GM20431 (cell line): ENCODE measurements at regions not wholly inside any gene's neighbourhood (a gene's known extent, or its start where the extent isn't known, plus 50 kb on each side); places are given as distances from the start of the nearest gene placed in this dataset.

Experiments
- in situ Hi-C: fragments of 300-500 bp; cut with MseI, MboI; formaldehyde crosslinking; loops from one replicate; pipeline ENCODE4 v1.15.0; 2020; ENCODE audit warnings: low sequenced_read_pairs; ENCODE audit not compliant: unreplicated experiment

DNA sequence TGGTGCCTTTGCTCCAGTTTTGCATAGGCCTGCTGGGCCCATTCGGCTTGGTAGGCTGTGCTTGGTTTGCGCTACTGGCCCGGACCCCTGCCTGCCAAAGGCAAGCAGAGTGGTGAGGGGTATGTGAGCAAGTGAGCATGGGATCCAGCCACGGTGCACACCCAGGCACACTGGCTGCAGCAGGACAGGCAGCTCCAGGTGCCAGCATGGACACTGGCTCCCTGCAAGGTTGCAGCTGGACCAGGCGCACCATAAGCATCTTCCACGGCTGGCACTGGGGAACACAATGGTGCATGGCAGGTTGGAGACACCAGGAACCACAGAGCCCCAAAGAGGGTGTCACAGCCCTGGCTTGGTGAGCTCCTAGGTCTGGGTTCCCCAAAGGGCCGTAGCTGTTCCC is 693.5 kb upstream of the PTBP2 start:
- in situ Hi-C loops: no loop called here

DNA sequence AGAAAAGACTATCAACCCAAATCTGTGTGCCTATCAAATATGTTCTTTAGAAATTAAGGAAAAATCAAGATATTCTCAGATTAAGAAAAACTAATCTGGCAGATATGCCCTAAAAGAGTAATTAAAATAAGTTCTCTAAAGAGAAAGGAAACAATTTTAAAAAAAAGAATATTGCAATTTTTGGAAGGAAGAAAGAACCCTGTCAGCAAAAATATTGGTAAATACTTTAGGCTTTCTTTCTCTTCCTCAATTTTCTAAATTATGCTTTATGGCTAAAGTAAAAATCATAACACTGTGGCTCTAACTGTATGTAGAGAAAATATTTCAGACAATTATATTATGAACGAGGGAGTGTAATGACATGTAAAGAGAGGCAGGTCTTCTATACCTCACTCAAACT is 691.3 kb upstream of the PTBP2 start:
- in situ Hi-C loops: no loop called here

DNA sequence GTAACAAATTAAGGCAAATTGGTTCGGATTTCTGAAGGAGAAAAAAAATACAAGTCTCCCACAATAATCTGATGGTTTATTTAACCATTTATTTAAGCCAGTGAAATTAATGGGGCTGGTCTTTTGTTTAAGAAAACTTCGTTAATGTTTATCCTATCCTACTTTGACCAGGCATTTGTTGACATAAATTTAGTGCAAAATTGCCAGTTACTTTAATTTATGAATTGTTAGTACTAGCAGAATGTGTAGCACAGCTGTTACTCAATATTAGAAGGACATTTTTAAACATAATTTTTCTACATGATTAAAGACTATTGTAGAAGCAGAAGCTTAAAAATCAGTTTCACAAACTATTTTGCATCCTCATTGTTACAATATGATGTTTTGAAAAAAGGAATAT is 687.6 kb upstream of the PTBP2 start:
- in situ Hi-C loops: no loop called here

DNA sequence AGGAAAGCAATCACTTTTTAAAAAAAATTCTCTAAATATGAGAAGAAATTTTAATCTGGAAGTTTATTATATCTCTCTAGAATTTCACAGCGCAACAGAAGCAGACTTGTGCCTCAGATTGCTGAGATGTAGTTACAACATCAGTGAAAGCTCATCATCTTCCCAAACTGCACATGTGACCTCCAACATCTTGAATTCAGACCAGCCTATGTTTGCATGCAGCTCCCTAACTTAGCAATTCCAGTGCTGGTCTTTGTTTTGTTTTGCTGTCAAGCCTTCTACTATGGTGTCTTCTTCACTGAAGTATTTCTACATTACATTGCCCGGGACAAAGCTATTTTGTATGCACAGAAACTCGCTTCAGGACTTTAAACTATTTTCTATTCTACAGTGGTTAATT is 684.8 kb upstream of the PTBP2 start:
- in situ Hi-C loops: no loop called here

DNA sequence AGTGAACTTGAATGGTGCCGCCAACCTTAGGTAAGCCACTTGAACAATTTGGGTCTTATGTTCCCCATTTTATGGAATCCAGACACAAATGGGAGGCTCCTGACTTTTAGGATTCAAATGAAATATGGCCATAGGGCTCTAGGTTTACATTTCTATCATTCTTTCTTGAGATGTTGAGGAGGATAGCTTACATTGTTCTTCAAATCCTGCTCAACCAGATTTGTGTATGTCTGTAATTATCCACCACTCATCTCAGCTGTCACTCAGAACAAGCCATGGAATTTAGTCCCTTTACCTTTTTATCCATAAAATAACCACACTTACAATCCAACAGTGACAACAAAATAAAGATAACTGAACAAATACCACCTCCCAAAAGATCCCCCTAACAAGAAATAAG is 682.9 kb upstream of the PTBP2 start:
- in situ Hi-C loops: no loop called here

DNA sequence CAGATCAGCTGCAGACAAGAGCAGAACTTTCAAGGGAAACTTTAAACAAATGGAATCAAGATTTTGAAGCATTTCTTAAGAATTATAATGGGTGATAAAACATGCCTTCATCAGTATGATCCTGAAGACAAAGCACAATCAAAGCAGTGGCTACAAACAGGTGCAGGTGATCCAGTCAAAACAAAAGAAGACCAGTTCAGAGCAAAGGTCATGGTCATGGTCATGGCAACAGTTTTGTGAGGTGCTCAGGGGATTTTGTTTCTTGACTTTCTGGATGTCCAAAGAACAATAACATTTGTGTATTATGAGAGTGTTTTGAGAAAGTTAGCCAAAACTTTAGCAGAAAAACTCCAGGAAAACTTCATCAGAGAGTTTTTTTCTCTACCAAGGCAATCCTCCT is 681.7 kb upstream of the PTBP2 start:
- in situ Hi-C loops: no loop called here

DNA sequence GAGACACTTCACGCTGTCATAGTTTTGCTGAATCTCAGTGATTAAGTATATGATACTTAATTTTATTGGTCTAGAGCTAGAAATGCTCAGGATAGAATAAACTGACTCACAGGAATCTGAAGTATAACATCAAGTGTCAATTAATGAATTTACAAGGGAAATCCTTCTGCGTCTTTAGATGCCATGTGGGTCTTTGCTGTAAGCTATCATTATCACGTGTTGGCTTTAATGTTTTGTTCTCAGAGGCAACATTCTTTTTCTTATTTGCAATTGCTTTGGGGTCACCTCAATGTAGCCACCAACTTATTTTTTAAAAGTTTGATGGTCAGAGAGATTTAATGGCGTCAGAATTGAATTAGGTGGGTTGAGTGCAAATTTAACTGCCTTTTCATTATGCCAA is 680.1 kb upstream of the PTBP2 start:
- in situ Hi-C loops: no loop called here

DNA sequence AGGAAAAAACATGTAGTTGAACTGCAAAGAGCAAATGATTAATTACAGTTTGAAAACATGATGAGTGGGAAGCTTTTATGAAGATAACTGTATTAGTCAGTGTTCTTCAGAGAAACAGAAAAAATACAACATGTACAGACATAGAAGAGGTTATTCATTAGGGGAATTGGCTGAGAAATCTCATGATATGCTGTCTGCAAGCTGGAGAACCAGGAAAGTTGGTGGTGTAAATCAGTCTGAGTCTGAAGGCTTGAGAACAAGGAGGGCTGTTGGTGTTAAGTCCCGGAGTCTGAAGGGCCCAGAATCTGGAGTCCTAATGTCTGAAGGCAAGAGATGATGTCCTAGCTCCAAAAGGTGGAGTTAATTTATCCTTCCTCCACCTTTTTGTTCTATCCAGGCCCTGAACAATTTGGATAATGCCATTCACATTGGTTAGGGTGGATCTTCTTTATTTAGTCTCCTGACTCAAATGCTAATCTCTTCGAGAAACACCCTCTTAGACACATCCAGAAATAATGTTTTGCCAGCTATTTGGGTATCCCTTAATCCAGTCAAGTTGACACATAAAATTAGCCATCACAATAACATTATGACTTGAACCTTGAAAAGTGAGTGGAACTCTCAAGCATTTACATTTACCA is 672.9 kb upstream of the PTBP2 start:
- in situ Hi-C loops: no loop called here

DNA sequence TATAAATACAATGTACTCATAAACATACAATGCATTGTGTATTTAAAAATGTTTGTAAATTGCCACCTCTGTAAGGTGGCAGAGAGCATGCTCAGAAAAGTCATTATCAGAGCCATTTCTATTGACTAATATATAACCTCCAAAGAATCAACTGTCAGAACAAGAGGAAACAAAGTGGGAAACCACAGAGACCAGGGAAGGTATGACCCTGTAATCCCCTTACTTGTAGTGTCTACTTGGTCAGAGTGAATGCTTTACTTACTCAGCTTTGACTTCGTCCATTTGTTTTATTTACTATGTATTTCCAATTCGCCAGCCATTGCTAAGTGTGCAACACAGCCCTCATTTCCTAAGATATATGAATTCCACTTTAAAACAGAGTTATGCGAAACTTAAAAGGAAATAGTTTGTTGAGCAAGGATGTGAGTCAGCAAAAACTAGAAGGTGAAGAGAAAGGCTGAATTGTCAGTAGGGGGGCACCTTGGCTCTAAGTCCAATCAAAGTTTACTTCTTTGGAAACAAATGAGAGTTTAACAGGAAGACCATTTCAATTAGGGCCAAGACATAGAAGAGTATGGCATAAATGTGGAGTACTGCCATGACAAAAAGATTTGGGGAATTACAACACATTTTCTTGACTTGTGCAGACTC is 671.7 kb upstream of the PTBP2 start:
- in situ Hi-C loops: no loop called here

DNA sequence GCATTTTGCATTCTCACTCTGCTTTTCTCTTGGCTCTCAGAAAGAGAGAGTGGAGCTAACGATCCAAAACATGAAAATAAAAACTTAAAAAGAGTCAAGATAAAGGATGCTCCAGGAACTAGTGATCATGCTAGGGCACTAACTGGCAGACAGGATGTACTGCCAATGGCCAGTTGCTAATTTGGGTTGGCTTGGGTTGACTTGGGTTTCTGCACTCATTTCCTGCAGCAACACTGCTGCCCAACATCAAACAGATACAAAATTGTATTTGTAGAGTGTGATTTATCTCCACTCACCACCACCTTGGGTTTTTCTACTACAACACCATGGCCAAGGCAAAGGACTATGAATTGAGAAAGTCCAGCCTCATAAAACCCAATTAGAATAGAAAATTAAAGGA is 662.3 kb upstream of the PTBP2 start:
- in situ Hi-C loops: no loop called here

DNA sequence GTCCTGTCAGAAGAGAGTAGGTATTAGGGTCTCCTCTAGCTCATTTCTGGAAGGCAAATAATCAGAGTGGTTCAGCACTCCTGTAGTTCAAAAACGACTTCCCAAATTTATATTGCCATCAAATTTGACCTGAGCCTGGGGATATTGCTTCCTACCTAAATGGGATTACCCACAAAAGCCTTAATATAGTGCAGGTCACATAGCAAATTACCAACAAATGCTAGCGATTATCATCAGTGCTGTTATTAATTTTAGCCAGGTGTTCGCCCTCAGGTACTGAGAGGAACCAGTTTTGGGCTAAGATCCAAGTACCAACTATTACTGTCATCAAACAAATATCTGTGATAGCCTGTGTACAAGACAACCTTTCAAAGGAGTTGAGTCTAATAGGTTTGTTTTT is 661.8 kb upstream of the PTBP2 start:
- in situ Hi-C loops: no loop called here

DNA sequence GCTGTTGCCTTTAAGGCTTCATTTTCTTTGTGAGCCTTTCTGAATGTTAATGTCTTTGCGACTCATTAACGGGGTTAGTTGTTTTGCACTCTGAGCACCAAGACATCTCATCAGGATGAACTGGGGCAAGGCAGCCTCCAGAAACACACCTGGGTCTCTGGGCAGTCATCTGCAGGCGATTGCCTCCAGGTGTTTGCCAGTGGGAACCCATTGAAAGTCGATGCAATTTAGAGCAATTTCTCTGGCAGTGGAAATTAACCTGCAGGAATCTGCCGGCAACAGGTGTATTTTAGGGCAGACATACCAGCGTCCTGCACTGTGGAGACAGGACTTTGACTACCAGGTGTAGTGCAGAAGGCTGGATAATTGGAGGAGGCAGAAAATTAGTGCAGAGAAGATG is 661.0 kb upstream of the PTBP2 start:
- in situ Hi-C loops: no loop called here

DNA sequence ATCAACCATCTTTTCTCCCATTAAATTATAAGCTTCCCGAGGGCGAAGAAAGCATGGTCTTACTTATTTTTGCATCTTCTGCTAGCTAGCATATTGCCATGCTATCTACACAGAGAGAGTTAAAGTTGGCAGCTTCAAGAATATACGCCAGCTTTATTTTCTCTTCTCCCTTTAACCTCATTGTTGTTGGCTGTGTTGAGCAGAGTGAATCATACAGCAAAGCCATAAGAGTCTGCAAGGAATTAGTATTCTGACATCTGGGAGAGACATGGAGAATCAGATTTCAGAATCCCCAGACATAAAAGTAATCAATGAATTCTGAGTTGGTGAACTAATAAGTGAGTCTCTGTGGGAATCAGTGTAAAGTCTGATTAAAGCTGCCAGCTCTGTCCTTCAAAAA is 649.6 kb upstream of the PTBP2 start:
- in situ Hi-C loops: no loop called here

DNA sequence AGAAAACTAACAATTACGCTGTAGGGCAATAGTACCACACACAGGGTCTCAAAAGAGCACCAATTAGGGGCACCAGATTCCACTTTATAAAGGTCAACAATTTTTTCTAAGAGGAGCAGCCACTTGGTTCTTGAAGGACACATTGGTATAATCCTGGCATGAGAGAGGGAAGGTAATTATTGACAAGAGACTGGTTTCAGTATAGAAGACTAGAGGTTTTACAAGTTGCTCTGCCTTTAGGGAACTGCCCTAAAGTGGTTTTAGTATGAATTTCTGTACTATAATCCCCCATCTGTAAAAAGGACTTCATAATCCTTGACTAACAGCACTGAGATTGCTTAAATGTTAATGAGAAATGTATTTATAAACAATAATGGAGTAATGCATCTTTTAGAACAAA is 648.5 kb upstream of the PTBP2 start:
- in situ Hi-C loops: no loop called here

DNA sequence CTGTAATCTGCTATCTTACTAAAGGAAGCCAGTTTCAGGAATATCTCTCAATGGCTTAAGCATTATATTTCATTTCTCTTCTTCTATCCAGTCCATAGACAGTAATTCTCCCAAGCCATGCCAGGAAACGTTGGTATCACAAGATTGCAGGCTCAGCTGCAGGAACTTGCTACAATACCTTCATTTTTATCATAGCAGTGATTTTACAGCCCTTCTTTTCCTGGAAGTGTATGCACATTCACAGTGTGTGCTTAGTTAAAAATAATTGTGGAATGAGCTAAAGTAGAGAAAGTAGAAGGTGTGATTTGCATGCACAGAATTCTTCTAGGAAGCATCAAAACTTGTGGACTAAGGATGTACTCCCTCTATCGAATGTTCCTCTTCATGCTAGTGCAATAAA is 647.2 kb upstream of the PTBP2 start:
- in situ Hi-C loops: no loop called here

DNA sequence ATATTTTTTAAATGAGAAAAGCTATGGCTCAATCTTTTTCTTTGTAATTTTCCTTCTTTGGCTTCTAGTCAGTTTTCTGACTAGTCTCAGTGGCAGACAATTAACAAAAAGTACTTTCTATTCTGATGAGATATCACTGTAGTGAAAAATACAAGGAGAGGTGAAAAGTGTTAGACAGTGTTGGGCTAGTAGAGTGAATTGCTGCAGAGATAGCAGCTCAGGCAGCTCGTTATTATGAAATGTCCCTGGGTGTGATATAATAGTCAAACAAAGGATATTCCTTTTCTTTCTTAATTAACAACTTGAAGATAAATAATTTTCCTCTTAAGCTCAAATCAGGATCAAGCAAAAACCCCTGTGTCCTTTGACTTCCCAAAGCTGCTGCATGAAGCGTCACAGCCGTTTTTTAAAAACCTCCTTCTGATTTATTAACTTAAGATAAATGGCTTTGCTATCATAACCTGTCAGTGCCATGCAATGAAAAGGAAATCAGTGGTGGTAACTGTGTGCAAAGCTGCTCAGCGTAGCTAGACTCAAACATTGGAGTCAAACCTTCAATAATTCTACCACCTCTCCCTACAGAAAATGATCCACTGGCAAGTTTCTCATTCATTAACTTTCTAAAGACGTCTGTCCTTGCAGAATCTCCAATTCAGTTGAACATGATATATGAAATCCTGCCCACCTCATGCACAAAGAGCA is 646.6 kb upstream of the PTBP2 start:
- in situ Hi-C loops: no loop called here

DNA sequence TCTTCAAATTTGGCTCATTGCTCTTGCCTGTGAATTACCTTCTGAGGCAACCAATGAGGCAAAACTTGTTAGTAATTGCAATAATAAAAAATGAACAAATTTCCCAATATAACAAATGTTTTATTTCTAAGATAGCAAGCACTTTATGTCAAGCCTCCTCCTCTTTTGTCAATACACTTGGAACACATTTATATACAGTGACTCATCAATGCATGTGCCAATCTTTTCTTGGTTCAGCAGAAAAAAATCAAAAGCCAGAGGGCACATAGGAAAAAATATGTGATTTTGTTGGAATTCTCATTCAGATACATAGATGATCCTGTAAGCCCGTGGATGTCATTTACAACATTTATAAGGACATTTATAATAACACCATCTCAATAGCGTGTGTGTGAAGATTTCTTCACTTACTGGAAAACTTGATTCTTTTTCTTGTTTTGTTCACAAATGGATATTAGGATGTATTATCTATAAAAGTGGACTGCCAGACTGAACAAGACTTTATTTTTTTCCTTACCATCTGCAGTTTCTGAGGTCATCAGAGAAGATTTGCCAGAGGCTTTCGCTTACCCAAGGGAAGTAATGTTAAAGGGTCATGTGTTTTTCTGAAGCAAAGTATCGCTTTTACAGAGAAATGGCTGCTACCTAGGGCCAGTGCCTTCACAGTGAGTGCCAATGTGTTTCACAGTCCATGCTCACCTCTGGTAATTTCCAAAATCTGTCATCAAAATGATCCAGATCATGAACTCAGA is 645.7 kb upstream of the PTBP2 start:
- in situ Hi-C loops: no loop called here

DNA sequence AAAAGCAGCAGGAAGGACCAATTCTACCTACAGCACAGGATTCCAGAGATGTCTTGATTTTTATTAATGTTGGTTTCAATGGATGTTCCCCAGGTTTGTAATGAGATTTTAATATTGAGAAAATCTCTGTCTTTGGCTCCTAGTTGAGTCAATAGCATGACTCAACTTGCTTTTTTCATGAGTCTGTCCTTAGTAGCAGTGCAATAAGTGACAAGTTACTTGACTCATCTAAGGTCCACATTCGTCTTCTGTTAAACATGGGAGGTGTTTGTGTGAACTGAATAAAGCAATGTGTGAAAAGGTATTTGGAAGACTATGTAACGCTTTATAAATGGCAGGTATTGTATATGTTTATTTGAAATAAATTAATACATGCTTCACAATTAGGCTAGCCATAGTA is 645.0 kb upstream of the PTBP2 start:
- in situ Hi-C loops: no loop called here

DNA sequence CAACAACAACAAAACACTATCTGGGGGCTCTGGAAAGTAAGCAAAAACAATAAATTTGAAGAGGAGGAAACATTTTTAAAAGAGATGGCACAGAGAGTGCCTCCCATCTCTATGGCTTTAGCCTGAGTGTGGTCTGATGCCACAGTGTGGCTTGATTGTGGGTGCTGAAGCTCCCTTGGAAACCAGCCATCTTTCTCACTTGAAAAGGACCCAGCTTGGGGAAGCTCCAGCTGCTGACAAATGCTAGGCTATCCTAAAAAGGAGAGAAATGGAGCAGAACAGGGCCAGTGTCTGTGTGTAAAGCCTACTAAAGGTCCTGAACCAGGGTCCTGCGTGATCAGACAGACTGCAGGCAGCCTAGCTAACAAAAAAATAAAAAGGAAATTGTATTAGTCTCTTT is 642.0 kb upstream of the PTBP2 start:
- in situ Hi-C loops: no loop called here

DNA sequence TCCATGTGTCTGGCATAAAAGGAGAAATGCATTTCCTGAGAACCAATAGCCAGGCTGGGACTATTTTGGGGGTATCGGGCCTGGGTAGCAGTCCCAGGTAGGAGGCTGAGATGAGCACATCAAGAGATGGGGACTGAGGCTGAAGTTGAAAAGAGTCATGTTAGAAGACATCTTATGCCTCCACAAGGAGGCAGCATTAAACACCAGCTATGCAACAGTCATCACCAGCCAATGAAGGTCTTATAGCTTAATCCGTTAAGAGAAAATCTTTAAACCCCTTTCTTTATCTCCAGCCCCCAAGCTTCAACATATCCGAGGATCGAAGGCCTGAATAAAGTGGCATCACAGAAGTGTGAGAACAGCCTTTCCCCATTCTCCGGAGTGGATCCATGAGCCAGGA is 640.7 kb upstream of the PTBP2 start:
- in situ Hi-C loops: no loop called here

DNA sequence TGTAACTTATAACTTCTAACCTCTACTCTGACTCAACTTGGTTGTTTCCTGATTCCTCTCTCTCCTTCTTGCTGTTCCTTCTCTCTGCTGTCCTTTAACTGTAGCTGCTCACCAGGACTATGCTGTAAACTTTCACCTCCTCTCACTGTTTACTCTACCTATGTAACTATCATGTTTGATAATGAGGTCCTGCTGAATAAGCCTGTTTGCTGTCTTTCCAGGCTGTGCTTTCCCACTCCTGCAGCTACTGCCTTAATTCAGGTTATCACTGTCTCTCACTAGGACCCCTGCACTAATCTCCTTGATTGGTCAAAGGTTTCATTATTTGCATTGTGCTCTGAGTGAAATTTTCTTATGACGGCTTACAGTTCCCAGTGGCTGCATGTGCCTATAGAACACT is 633.9 kb upstream of the PTBP2 start:
- in situ Hi-C loops: no loop called here
